ES-I3 (cell line): ENCODE measurements at regions not wholly inside any gene's neighbourhood (a gene's known extent, or its start where the extent isn't known, plus 50 kb on each side); places are given as distances from the start of the nearest gene placed in this dataset.

Experiments used
- H3K36me3 ChIP-seq: 2 replicates; pipeline ENCODE4 v1.6.1; 2013; ENCODE audit warnings: mild to moderate bottlenecking, low read length, control low read depth, moderate library complexity; ENCODE audit not compliant: insufficient read depth
- H3K4me1 ChIP-seq: 2 replicates; pipeline ENCODE4 v1.6.1; 2013; ENCODE audit warnings: mild to moderate bottlenecking, control low read depth, low read length; ENCODE audit not compliant: insufficient read depth
- H3K9ac ChIP-seq: 2 replicates; pipeline ENCODE4 v1.6.1; 2013; ENCODE audit warnings: low read depth, mild to moderate bottlenecking, low read length, moderate library complexity
- H3K9me3 ChIP-seq: 2 replicates; pipeline ENCODE4 v1.6.1; 2013; ENCODE audit warnings: mild to moderate bottlenecking, low read length, moderate library complexity; ENCODE audit not compliant: control insufficient read depth, insufficient read depth

DNA sequence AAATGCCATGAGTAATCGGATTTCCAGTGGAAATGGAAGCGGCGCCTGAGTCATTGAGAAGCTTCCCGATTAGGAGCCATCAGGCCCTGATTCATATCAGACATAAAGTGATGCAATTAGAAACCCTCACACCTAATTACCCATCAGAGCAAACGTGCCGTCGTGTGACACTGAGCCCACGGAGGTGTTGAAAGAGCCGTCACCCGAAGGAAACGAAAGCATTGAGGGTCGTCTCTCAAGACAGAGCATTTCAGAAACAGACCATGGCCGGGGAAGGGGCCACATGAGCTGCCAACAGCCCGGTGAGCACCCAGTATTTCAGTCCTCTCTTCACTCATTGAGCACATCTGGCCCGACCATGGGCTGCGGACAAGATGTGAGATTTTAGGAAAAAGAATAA is 829.3 kb downstream of the TBC1D22A start:
- Histone ChIP-seq H3K9me3 (no peaks in the 10 kb centered on the region), H3K36me3 (no peaks in the 10 kb centered on the region; the same call in 1 of the 2 replicates), H3K4me1 (no peaks in the 10 kb centered on the region), H3K9ac (no peak overlapping the region)

DNA sequence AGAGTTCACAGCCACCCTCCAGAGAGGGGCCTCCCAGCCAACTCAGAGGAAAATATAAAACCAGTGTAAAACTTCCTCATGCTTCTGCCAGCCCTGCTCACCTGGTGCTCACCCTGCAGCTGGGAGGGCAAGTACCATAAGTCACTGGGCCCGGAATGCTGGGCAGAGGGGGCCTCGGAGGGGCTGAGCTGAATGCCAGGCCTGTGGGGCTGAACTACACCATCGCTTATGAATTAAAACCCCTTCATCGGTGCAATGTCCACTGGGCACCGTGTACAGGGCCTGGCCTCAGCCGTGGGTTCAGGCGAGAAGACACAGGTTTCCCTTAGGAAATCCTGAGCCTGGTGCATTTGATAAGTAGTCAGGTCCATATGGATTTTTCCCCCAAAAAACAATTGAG is 828.6 kb downstream of the TBC1D22A start:
- Histone ChIP-seq H3K36me3 (no peaks in the 10 kb centered on the region; the same call in 1 of the 2 replicates), H3K4me1 (no peaks in the 10 kb centered on the region), H3K9me3 (no peaks in the 10 kb centered on the region), H3K9ac (no peak overlapping the region)

GRCh38 chr22:47589271-47590250 is 827.1 kb downstream of the TBC1D22A start:
- Histone ChIP-seq H3K9me3 (peaks cover 4% of the 10 kb centered on the region; the same call in 1 of the 2 replicates), H3K4me1 (no peaks in the 10 kb centered on the region), H3K9ac (no peak overlapping the region), H3K36me3 (no peaks in the 10 kb centered on the region)

DNA sequence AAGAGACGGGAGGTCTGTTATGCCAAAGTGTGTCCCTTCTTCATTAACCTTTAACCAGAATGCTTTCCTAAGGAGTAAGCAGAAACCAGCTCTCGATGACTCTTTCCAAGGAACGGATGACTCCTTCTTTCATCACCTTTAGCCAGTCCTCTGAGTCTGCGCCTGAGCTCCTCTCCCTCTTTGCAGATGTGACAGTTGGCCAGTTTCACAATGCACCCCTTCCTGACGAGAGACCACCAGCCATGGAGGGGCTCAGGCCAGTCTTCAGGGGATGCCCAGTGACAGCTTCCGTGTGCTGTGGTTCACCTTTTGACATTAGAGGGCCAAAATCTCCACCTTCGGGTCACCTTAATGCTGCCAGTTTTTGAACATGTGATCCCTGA is 826.1 kb downstream of the TBC1D22A start:
- H3K36me3 ChIP-seq, result no peaks in the 10 kb centered on the region
- H3K9me3 ChIP-seq, result peaks cover 4% of the 10 kb centered on the region; the same call in 1 of the 2 replicates
- H3K4me1 ChIP-seq, result no peaks in the 10 kb centered on the region
- H3K9ac ChIP-seq, result no peak overlapping the region

GRCh38 chr22:47587861-47588577 is 825.6 kb downstream of the TBC1D22A start:
- Histone ChIP-seq H3K9ac (no peak overlapping the region), H3K9me3 (peaks cover 4% of the 10 kb centered on the region; the same call in 1 of the 2 replicates), H3K36me3 (no peaks in the 10 kb centered on the region), H3K4me1 (no peaks in the 10 kb centered on the region)

DNA sequence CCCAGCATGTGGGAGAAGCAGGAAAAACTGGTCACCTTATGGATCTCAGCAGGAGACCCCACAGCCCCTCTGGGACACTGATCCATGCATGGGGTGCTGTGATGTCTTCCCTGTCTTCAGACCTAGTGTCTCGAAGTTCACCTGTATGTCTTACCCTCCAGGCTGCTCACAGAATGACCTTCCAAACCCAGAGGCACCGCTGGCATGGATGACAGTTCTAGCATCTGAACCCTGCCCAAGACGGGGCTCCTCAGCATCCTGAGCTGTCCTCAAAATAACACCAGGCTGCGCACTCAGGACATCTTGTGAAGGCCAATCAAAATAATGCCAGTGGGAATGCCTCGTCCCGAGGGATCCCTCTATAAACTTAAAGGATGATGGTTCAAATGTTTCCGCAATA is 824.9 kb downstream of the TBC1D22A start:
- H3K4me1 ChIP-seq, result no peaks in the 10 kb centered on the region
- H3K36me3 ChIP-seq, result no peaks in the 10 kb centered on the region
- H3K9me3 ChIP-seq, result peaks cover 4% of the 10 kb centered on the region; the same call in 1 of the 2 replicates
- no peak overlapping the region for H3K9ac ChIP-seq

- Histone ChIP-seq H3K9ac (no peak overlapping the region), H3K36me3 (no peaks in the 10 kb centered on the region), H3K9me3 (peaks cover 4% of the 10 kb centered on the region; the same call in 1 of the 2 replicates), H3K4me1 (no peaks in the 10 kb centered on the region)
Measured at GRCh38 chr22:47586946-47587345, 824.5 kb downstream of the TBC1D22A start.

DNA sequence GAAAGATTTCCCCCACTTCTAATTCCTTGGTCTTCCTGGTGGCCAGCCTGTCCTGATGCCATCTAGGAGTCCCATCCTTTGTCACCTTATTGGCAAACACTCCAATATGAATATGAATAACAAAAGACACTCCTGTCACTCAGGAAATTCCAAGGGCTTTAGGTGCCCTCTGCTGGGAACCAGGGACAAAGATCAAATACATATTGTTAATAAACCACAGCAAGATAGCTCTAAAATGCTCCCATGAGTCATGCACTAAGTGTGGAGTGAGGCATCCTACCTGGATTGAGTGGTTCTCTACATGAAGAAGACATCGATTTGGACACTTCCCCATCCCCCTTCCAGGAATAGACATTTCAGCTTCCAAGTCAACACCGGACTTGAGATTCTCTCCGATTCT is 823.6 kb downstream of the TBC1D22A start:
- Histone ChIP-seq H3K9ac (no peak overlapping the region), H3K9me3 (peaks cover 4% of the 10 kb centered on the region; the same call in 1 of the 2 replicates), H3K4me1 (no peaks in the 10 kb centered on the region), H3K36me3 (no peaks in the 10 kb centered on the region)

DNA sequence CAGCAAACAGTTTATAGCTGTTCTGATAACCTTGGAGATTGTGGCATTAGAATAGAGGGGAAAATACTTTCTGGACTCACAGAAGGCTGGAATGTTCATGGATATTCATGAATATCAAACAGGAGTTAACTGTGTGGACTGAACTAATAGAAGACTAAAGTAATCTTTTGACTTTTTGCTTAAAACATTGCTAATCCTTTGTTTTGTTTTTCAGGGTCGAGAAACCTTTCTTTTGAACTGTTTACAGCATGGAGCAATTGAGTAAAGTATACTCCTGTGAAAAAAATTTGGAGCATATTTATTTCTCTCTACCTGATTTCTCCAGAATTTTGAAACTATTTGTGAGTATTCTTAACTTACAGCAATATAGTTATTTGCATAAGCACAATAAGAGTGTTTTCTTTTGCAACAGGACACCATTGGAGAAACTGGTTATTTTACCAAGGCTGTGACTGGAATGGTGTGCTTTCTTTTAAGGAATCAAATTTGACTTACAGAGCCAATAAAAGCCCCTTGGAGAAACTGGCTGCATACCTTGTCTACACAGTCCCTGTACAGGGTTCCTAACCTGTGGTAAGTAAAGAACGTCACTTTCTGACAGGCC is 821.6 kb downstream of the TBC1D22A start:
- no peak overlapping the region for H3K9ac ChIP-seq
- H3K4me1 ChIP-seq, result no peaks in the 10 kb centered on the region
- peaks cover 4% of the 10 kb centered on the region; the same call in 1 of the 2 replicates for H3K9me3 ChIP-seq
- no peaks in the 10 kb centered on the region for H3K36me3 ChIP-seq

DNA sequence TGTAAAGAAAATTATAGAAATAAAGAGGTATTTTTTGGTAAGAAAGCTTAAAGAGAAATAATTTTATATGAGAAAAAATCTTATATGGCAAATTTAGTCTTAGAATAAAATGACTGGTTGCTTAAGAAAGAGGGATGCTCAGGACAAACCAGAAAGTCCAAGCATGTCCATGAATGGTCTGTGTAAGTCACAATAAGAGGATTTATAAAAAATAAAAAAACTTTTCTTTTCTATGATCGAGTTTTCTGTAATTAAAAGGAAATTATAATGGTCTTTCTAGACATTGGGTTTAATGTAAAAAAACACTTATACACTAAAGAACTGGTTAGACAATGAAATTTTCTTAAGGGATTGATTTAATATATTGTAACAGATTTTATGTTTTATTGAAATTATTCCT is 819.6 kb downstream of the TBC1D22A start:
- no peak overlapping the region for H3K9ac ChIP-seq
- peaks cover 4% of the 10 kb centered on the region; the same call in 1 of the 2 replicates for H3K9me3 ChIP-seq
- no peaks in the 10 kb centered on the region for H3K4me1 ChIP-seq
- H3K36me3 ChIP-seq, result no peaks in the 10 kb centered on the region

DNA sequence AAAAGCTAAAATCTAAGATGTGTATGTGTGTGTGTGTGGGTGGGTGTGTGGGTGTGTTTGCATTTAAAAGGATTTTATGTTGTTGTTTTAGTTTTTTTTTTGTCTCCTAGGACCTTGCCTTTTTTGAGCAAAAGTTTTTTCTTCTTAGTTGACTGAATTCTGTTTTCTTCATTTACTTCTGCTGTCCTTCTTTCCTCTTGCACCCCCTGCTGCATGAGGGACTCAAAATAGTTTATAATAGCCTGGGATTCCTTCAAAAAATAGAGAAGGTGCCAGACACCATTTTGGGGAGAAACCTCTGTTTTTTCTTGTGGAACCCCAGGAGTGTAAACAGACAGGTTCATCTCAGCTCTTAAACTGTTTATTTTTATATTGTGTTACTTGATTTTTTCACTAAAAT is 817.7 kb downstream of the TBC1D22A start:
- peaks cover 2% of the 10 kb centered on the region; the same call in 1 of the 2 replicates for H3K9me3 ChIP-seq

GRCh38 chr22:47576908-47577307 is 814.5 kb downstream of the TBC1D22A start:
- H3K9me3 ChIP-seq, result no peaks in the 10 kb centered on the region; the same call in 1 of the 2 replicates
- H3K9ac ChIP-seq, result no peak overlapping the region
- no peaks in the 10 kb centered on the region for H3K36me3 ChIP-seq
- H3K4me1 ChIP-seq, result no peaks in the 10 kb centered on the region

More for the DNA sequence above, 817.7 kb downstream of the TBC1D22A start:
- Histone ChIP-seq H3K36me3 (no peaks in the 10 kb centered on the region), H3K9ac (no peak overlapping the region), H3K4me1 (no peaks in the 10 kb centered on the region)

DNA sequence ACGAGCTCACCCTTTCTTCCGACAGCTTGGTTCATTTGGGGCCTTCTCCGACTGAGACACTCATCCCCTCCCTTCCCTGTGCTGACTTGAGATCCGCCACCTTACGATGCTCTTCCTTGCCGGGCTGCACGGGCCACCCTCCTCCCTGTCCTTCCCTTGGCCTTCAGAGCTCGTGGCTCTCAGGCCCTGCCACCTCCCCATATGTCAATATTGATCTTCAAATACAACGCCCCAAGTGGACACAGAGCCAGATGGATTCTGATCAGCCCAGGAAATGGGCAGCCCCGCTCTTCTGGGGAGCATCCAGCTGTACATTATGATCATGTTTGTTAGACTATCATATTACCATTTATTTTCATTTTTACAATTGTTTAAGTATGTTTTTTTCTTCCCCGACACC is 812.8 kb downstream of the TBC1D22A start:
- no peaks in the 10 kb centered on the region; the same call in 1 of the 2 replicates for H3K9me3 ChIP-seq

GRCh38 chr22:47574556-47574955 is 812.1 kb downstream of the TBC1D22A start:
- Histone ChIP-seq H3K36me3 (no peaks in the 10 kb centered on the region), H3K9ac (no peak overlapping the region), H3K9me3 (no peaks in the 10 kb centered on the region; the same call in 1 of the 2 replicates), H3K4me1 (no peaks in the 10 kb centered on the region)

More for the DNA sequence above, 812.8 kb downstream of the TBC1D22A start:
- Histone ChIP-seq H3K36me3 (no peaks in the 10 kb centered on the region), H3K9ac (no peak overlapping the region), H3K4me1 (no peaks in the 10 kb centered on the region)
